Loucy (cell line): ENCODE measurements at regions not wholly inside any gene's neighbourhood (a gene's known extent, or its start where the extent isn't known, plus 50 kb on each side); places are given as distances from the start of the nearest gene placed in this dataset.

ENCODE experiments used
- H2AFZ ChIP-seq: fragments of 200-600 bp; sonication (generic); 2 replicates; pipeline ENCODE4 v1.6.0; 2016; ENCODE audit warnings: antibody characterized with exemption, mild to moderate bottlenecking, low read length, moderate library complexity
- H3F3A ChIP-seq: fragments of 200-600 bp; 2 replicates; pipeline ENCODE4 v1.6.0; 2016; ENCODE audit warnings: antibody characterized with exemption, low read depth, mild to moderate bottlenecking
- H3K27me3 ChIP-seq: fragments of 200-600 bp; sonication (generic); 2 replicates; pipeline ENCODE4 v1.6.1; 2014; ENCODE audit warnings: low read length, mild to moderate bottlenecking; ENCODE audit not compliant: insufficient read depth, poor library complexity, severe bottlenecking
- H3K36me3 ChIP-seq: fragments of 200-600 bp; sonication (generic); 2 replicates; pipeline ENCODE4 v1.6.1; 2016; ENCODE audit warnings: low read length; ENCODE audit not compliant: insufficient read depth
- H3K4me1 ChIP-seq: fragments of 200-600 bp; sonication (generic); 2 replicates; pipeline ENCODE4 v1.5.1; 2014; ENCODE audit warnings: low read length, mild to moderate bottlenecking; ENCODE audit not compliant: insufficient read depth, poor library complexity, severe bottlenecking
- H3K4me2 ChIP-seq: fragments of 200-600 bp; sonication (generic); 2 replicates; pipeline ENCODE4 v1.6.0; 2014; ENCODE audit warnings: antibody characterized with exemption, low read length, low read depth, mild to moderate bottlenecking; ENCODE audit not compliant: poor library complexity, severe bottlenecking
- H3K4me3 ChIP-seq: fragments of 200-600 bp; sonication (generic); 2 replicates; pipeline ENCODE4 v1.5.1; 2014; ENCODE audit warnings: low read length, mild to moderate bottlenecking, mixed read lengths; ENCODE audit not compliant: poor library complexity, severe bottlenecking
- H3K79me2 ChIP-seq: fragments of 200-600 bp; sonication (generic); 2 replicates; pipeline ENCODE4 v1.6.1; 2014; ENCODE audit warnings: low read length; ENCODE audit not compliant: insufficient read depth
- H3K9ac ChIP-seq: fragments of 200-600 bp; sonication (generic); 2 replicates; pipeline ENCODE4 v1.6.0; 2014; ENCODE audit warnings: mild to moderate bottlenecking, low read depth, low read length, moderate library complexity; ENCODE audit not compliant: poor library complexity, severe bottlenecking
- H3K9me2 ChIP-seq: fragments of 200-600 bp; sonication (generic); replicated peaks from 2 replicates; pipeline ENCODE4 v1.6.1; 2016; ENCODE audit warnings: low read depth, low read length, mixed read lengths
- H3K9me3 ChIP-seq: fragments of 200-600 bp; sonication (generic); 2 replicates; pipeline ENCODE4 v1.6.1; 2014; ENCODE audit warnings: mild to moderate bottlenecking, antibody characterized with exemption, low read length, low read depth; ENCODE audit not compliant: insufficient read depth
- H4K20me1 ChIP-seq: fragments of 200-600 bp; sonication (generic); 2 replicates; pipeline ENCODE4 v1.6.0; 2014; ENCODE audit warnings: antibody characterized with exemption, low read length, mild to moderate bottlenecking; ENCODE audit not compliant: insufficient read depth, poor library complexity, severe bottlenecking
- CTCF ChIP-seq: fragments of 200-600 bp; sonication (generic); conservative IDR thresholded peaks from 2 replicates; pipeline ENCODE4 v1.5.1; 2014; ENCODE audit warnings: mild to moderate bottlenecking, antibody characterized with exemption, low read length
- EZH2phosphoT487 ChIP-seq: fragments of 200-600 bp; IDR thresholded peaks from 2 replicates; pipeline ENCODE4 v1.6.1; 2018; ENCODE audit warnings: antibody characterized with exemption, mild to moderate bottlenecking, moderate library complexity, borderline replicate concordance

GRCh38 chr13:105908586-105908985 lies 626.9 kb downstream of the EFNB2 start:
- H4K20me1 ChIP-seq, result no peaks in the 10 kb centered on the region
- H3K4me2 ChIP-seq, result peak overlapping the region; percentile 58
- TF ChIP-seq EZH2phosphoT487 (no peak), CTCF (no peak)

GRCh38 chr13:105907319-105908019 lies 628.0 kb downstream of the EFNB2 start:
- no peaks in the 10 kb centered on the region for H3K79me2 ChIP-seq
- H3K36me3 ChIP-seq, result no peaks in the 10 kb centered on the region
- H4K20me1 ChIP-seq, result no peaks in the 10 kb centered on the region
- no peak overlapping the region for H3K4me3 ChIP-seq
- TF ChIP-seq CTCF, result no peak
- no peak for TF ChIP-seq EZH2phosphoT487
- no peak overlapping the region for H2AFZ ChIP-seq
- peak overlapping the region; percentile 58 for H3K4me2 ChIP-seq
- no peaks in the 10 kb centered on the region for H3F3A ChIP-seq
- no peaks in the 10 kb centered on the region for H3K9me3 ChIP-seq
- H3K9ac ChIP-seq, result no peak overlapping the region
- no peaks in the 10 kb centered on the region for H3K9me2 ChIP-seq
- no peaks in the 10 kb centered on the region for H3K27me3 ChIP-seq
- H3K4me1 ChIP-seq, result peaks cover 11% of the 10 kb centered on the region

More at GRCh38 chr13:105908586-105908985, 626.9 kb downstream of the EFNB2 start:
- H3K9me3 ChIP-seq, result no peaks in the 10 kb centered on the region
- no peaks in the 10 kb centered on the region for H3F3A ChIP-seq
- no peaks in the 10 kb centered on the region for H3K9me2 ChIP-seq
- H3K4me1 ChIP-seq, result peaks cover 11% of the 10 kb centered on the region
- H3K36me3 ChIP-seq, result no peaks in the 10 kb centered on the region
- H3K9ac ChIP-seq, result no peak overlapping the region
- H3K79me2 ChIP-seq, result no peaks in the 10 kb centered on the region
- H2AFZ ChIP-seq, result no peak overlapping the region
- H3K27me3 ChIP-seq, result no peaks in the 10 kb centered on the region
- H3K4me3 ChIP-seq, result peak overlapping the region; percentile 13

GRCh38 chr13:105906746-105907145 lies 628.7 kb downstream of the EFNB2 start:
- H3K9me2 ChIP-seq, result no peaks in the 10 kb centered on the region
- H3K4me2 ChIP-seq, result no peak overlapping the region
- H3K9me3 ChIP-seq, result no peaks in the 10 kb centered on the region
- no peaks in the 10 kb centered on the region for H4K20me1 ChIP-seq
- no peaks in the 10 kb centered on the region for H3K36me3 ChIP-seq
- no peak overlapping the region for H2AFZ ChIP-seq
- no peaks in the 10 kb centered on the region for H3K79me2 ChIP-seq
- H3K4me1 ChIP-seq, result peaks cover 11% of the 10 kb centered on the region
- no peaks in the 10 kb centered on the region for H3F3A ChIP-seq
- TF ChIP-seq CTCF (no peak), EZH2phosphoT487 (no peak)
- H3K27me3 ChIP-seq, result no peaks in the 10 kb centered on the region
- no peak overlapping the region for H3K4me3 ChIP-seq
- no peak overlapping the region for H3K9ac ChIP-seq
